GM12878 (cell line): ENCODE measurements at regions not wholly inside any gene's neighbourhood (a gene's known extent, or its start where the extent isn't known, plus 50 kb on each side); places are given as distances from the start of the nearest gene placed in this dataset.

Experiments
- ATAC-seq: fragments of 200-7000 bp; cut with Tn5 transposase; 3 replicates; pipeline ENCODE4 v1.9.1; 2020; ENCODE audit warnings: mild to moderate bottlenecking, moderate library complexity
- BruUV-seq: library from RNA; stranded (reverse); fragments of 400-500 nt; replicated peaks from 2 replicates; lab custom pipeline; 2021; lab: Mats Ljungman, UMichigan
- CTCF ChIA-PET: fragments of 300-600 bp; sonication (Branson Sonifier 250); formaldehyde crosslinking; extraction: SDS; loops from one replicate; lab custom pipeline; 2021; ENCODE audit warnings: inconsistent platforms; lab: Yijun Ruan, JAX
- POLR2A ChIA-PET: fragments of 350-600 bp; formaldehyde crosslinking; extraction: SDS; loops from one replicate; lab custom pipeline; 2021; ENCODE audit warnings: inconsistent platforms; lab: Charles Lee
- RAD21 ChIA-PET: fragments of 300-600 bp; sonication (Branson Sonifier 250); formaldehyde crosslinking; loops from one replicate; lab custom pipeline; 2023; ENCODE audit warnings: antibody characterized with exemption; ENCODE audit not compliant: unreplicated experiment; lab: Charles Lee
- SMC1A ChIA-PET: fragments of 300-600 bp; sonication (Branson Sonifier 250); formaldehyde crosslinking; loops from one replicate; lab custom pipeline; 2023; ENCODE audit not compliant: unreplicated experiment, uncharacterized antibody; lab: Charles Lee
- DNase-seq: peaks from one replicate; pipeline ENCODE4 v3.0.0-alpha.2; 2011; ENCODE audit warnings: low read depth, low spot score
- FAIRE-seq: peaks from 3 replicates; lab custom pipeline; 2011; peaks lifted over from hg19 to GRCh38; lab: Jason Lieb, UNC
- H2AFZ ChIP-seq: 2 replicates; pipeline ENCODE4 v1.6.0; 2011; ENCODE audit warnings: low read depth, low read length, control low read depth; ENCODE audit not compliant: control insufficient read depth
- H3K27ac ChIP-seq: 2 replicates; pipeline ENCODE4 v1.5.1; 2011; ENCODE audit warnings: control low read depth; ENCODE audit not compliant: control insufficient read depth, insufficient read depth
- H3K27me3 ChIP-seq, 2 experiments: replicated peaks in 1 of 2; 2 replicates each; pipeline versions ENCODE4 v1.6.0 to v1.6.1; 2011; ENCODE audit warnings: low read length in 1 of 2; ENCODE audit not compliant: control insufficient read depth in 2 of 2, insufficient read depth in 2 of 2
- H3K36me3 ChIP-seq, 2 experiments: 2 replicates each; pipeline ENCODE4 v1.5.1; 2011; ENCODE audit warnings: low read length in 1 of 2; ENCODE audit not compliant: control insufficient read depth in 2 of 2, insufficient read depth in 2 of 2
- H3K4me1 ChIP-seq: 2 replicates; pipeline ENCODE4 v1.6.1; 2011; ENCODE audit warnings: mild to moderate bottlenecking, low read length, moderate library complexity, mixed read lengths; ENCODE audit not compliant: control insufficient read depth, insufficient read depth
- H3K4me2 ChIP-seq: 2 replicates; pipeline ENCODE4 v1.6.0; 2011; ENCODE audit warnings: control low read depth; ENCODE audit not compliant: control insufficient read depth, insufficient read depth
- H3K4me3 ChIP-seq: fragments of 200-600 bp; sonication (generic); 2 replicates; pipeline ENCODE4 v1.5.1; 2016
- H3K79me2 ChIP-seq: 2 replicates; pipeline ENCODE4 v1.6.0; 2011; ENCODE audit warnings: low read length; ENCODE audit not compliant: control insufficient read depth, insufficient read depth
- H3K9ac ChIP-seq: 2 replicates; pipeline ENCODE4 v1.8.0; 2011; ENCODE audit warnings: low read length, control low read depth, mixed read lengths; ENCODE audit not compliant: control insufficient read depth, insufficient read depth
- H3K9me3 ChIP-seq: replicated peaks from 3 replicates; pipeline ENCODE4 v1.5.1; 2011; ENCODE audit warnings: mild to moderate bottlenecking, low read length; ENCODE audit not compliant: control insufficient read depth, insufficient read depth
- H4K20me1 ChIP-seq: 2 replicates; pipeline ENCODE4 v1.6.0; 2011; ENCODE audit not compliant: control insufficient read depth, insufficient read depth
- E2F4 ChIP-seq: IDR thresholded peaks from 2 replicates; pipeline ENCODE4 v1.6.1; 2012; ENCODE audit warnings: low read depth, low read length, improper control_type of control experiment
- E2F8 ChIP-seq: fragments of 450-650 bp; IDR thresholded peaks from 2 replicates; pipeline ENCODE4 v1.6.1; 2018; ENCODE audit warnings: mild to moderate bottlenecking, low read depth, moderate library complexity; ENCODE audit not compliant: partially characterized antibody
- HCFC1 ChIP-seq: fragments of 150-350 bp; IDR thresholded peaks from 2 replicates; pipeline ENCODE4 v1.6.1; 2014; ENCODE audit warnings: low read length
- HSF1 ChIP-seq: fragments of 150-350 bp; IDR thresholded peaks from 2 replicates; pipeline ENCODE4 v1.6.1; 2014; ENCODE audit warnings: mild to moderate bottlenecking, low read depth, low read length
- MAX ChIP-seq: IDR thresholded peaks from 2 replicates; pipeline ENCODE4 v1.6.1; 2012; ENCODE audit warnings: low read depth, low read length, improper control_type of control experiment
- RFX5 ChIP-seq: IDR thresholded peaks from 2 replicates; pipeline ENCODE4 v1.6.1; 2011; ENCODE audit warnings: low read depth, low read length, improper control_type of control experiment
- SMAD1 ChIP-seq: fragments of 450-650 bp; IDR thresholded peaks from 2 replicates; pipeline ENCODE4 v1.6.1; 2018; ENCODE audit warnings: mild to moderate bottlenecking, low read depth; ENCODE audit not compliant: partially characterized antibody
- SP1 ChIP-seq: IDR thresholded peaks from one replicate; pipeline ENCODE4 v1.6.1; 2011; ENCODE audit warnings: low read depth, low read length
- SPI1 ChIP-seq: IDR thresholded peaks from 2 replicates; pipeline ENCODE4 v1.6.1; 2011; ENCODE audit warnings: low read depth, mild to moderate bottlenecking, low read length, moderate library complexity, borderline replicate concordance; ENCODE audit not compliant: insufficient read depth
- SREBF1 ChIP-seq: IDR thresholded peaks from 2 replicates; pipeline ENCODE4 v1.6.1; 2012; ENCODE audit warnings: mild to moderate bottlenecking, low read length
- SREBF2 ChIP-seq: IDR thresholded peaks from 2 replicates; pipeline ENCODE4 v1.6.1; 2012; ENCODE audit warnings: mild to moderate bottlenecking, low read length
- ZNF592 ChIP-seq: fragments of 450-650 bp; IDR thresholded peaks from 2 replicates; pipeline ENCODE4 v1.6.1; 2017; ENCODE audit warnings: mild to moderate bottlenecking, moderate library complexity
- WGBS: methylation state at CpG from one replicate; pipeline ENCODE4 v1.1.6; 2016; ENCODE audit warnings: low lambda C conversion rate; ENCODE audit not compliant: insufficient replicate concordance, insufficient coverage; ENCODE audit errors: missing lambda C conversion rate; 5-methylcytosine and 5-hydroxymethylcytosine counted together
- in situ Hi-C: fragments of 300-500 bp; cut with MboI; formaldehyde crosslinking; loops from 9 replicates; pipeline ENCODE4 v1.14.3; 2018; ENCODE audit warnings: mixed read lengths
- intact Hi-C: fragments of 100-400 bp; cut with micrococcal nuclease; formaldehyde crosslinking; loops from one replicate; pipeline ENCODE4 v1.14.2; 2022; ENCODE audit not compliant: unreplicated experiment

- no peaks in the 10 kb centered on the region for H3K27me3 ChIP-seq
- no peaks in the 10 kb centered on the region for H3K4me1 ChIP-seq
- ChIA-PET POLR2A (no interaction called here), RAD21 (no interaction called here), CTCF (no interaction called here), SMC1A (no interaction called here)
- no peaks in the 10 kb centered on the region for H4K20me1 ChIP-seq
- no peaks in the 10 kb centered on the region for H3K36me3 ChIP-seq
- in situ Hi-C loops (no loop called here), intact Hi-C loops (no loop called here)
- H3K79me2 ChIP-seq, result no peaks in the 10 kb centered on the region
- H3K4me3 ChIP-seq, result no peak overlapping the region
- BruUV-seq, result no TSS peak
- FAIRE-seq (no peak), ATAC-seq (no peak), DNase-seq (no peak)
- TF ChIP-seq HCFC1, result no peak
- TF ChIP-seq SREBF1, result no peak
- TF ChIP-seq E2F8, result no peak
- TF ChIP-seq SMAD1, result no peak
- no peak for TF ChIP-seq RFX5
- no peak for TF ChIP-seq SPI1
- TF ChIP-seq HSF1, result no peak
- TF ChIP-seq SREBF2, result no peak
- TF ChIP-seq E2F4, result no peak
- TF ChIP-seq SP1, result no peak
- no peak for TF ChIP-seq ZNF592
- TF ChIP-seq MAX, result no peak
- WGBS, result 8% methylated on average over 3 of the region's 3 CpGs
- no peak overlapping the region for H2AFZ ChIP-seq
- no peak overlapping the region for H3K4me2 ChIP-seq
- H3K9me3 ChIP-seq, result no peaks in the 10 kb centered on the region
- no peak overlapping the region for H3K27ac ChIP-seq
- no peak overlapping the region for H3K9ac ChIP-seq
Observed at GRCh38 chr2:21253311-21254027, 129.7 kb downstream of the TDRD15 start.
